Lower lobe of right lung (tissue), 2 donors: ENCODE measurements at regions not wholly inside any gene's neighbourhood (a gene's known extent, or its start where the extent isn't known, plus 50 kb on each side); places are given as distances from the start of the nearest gene placed in this dataset.
A peak's percentile ranks its signal among the peaks of the same experiment; 100 is the strongest.

Source experiments
- ATAC-seq, 2 donors: fragments of 200-7000 bp; cut with Tn5 transposase; one replicate each; pipeline ENCODE4 v1.9.1; 2020 to 2022; ENCODE audit warnings: mild to moderate bottlenecking in 2 of 2, moderate library complexity in 2 of 2
- DNase-seq: peaks from one replicate; pipeline ENCODE4 v3.0.0-alpha.2; 2020
- H3K27ac ChIP-seq: fragments of 200-600 bp; one replicate; pipeline ENCODE4 v1.8.0; 2022
- H3K27me3 ChIP-seq: fragments of 200-600 bp; one replicate; pipeline ENCODE4 v1.8.0; 2022; ENCODE audit warnings: low read depth
- H3K36me3 ChIP-seq: fragments of 200-600 bp; one replicate; pipeline ENCODE4 v1.8.0; 2022; ENCODE audit warnings: mild to moderate bottlenecking
- H3K4me1 ChIP-seq: fragments of 200-600 bp; one replicate; pipeline ENCODE4 v1.8.0; 2022
- H3K4me3 ChIP-seq: fragments of 200-600 bp; one replicate; pipeline ENCODE4 v1.8.0; 2022; ENCODE audit warnings: mild to moderate bottlenecking
- H3K9me3 ChIP-seq: fragments of 200-600 bp; one replicate; pipeline ENCODE4 v1.8.0; 2022
- intact Hi-C: fragments of 100-400 bp; cut with DNase I; formaldehyde crosslinking; loops from one replicate; pipeline ENCODE4 v1.11.0; 2022
- TF ChIP-seq, protein P1 (sequence below): fragments of 200-600 bp; IDR thresholded peaks from one replicate; pipeline ENCODE4 v1.8.0; 2022; ENCODE audit warnings: antibody characterized with exemption, mild to moderate bottlenecking
- donor health status: DM: no; HTN: yes; CAD: no; lungs with severe emphysema.

DNA sequence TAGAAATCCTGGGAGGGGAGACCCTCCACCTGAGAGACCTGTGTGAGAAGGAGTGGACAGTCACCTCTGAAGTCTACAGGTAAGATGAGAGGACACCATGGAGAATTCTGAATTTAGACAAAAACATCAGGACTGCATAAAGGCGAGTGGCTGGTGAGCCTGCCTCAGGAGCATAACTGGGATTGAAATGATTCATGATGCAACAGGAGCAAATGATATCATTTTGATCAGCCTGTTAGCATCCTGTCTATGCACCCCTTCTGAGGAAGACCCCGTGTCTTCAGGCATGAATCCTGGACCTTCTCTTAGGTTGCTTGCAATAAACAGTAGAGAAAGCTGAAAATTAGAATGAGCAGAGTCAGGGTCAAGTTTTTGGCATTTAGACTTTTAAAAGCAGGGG, 245.8 kb downstream of the ETAA1 start:
- Histone ChIP-seq H3K9me3 (no peaks in the 10 kb centered on the region), H3K4me3 (no peak overlapping the region), H3K27me3 (no peaks in the 10 kb centered on the region), H3K4me1 (no peaks in the 10 kb centered on the region), H3K27ac (no peak overlapping the region), H3K36me3 (no peaks in the 10 kb centered on the region)
- DNase-seq (no peak), ATAC-seq (no peak)
- intact Hi-C loops, result no loop called here
- TF ChIP-seq, protein P1, sequence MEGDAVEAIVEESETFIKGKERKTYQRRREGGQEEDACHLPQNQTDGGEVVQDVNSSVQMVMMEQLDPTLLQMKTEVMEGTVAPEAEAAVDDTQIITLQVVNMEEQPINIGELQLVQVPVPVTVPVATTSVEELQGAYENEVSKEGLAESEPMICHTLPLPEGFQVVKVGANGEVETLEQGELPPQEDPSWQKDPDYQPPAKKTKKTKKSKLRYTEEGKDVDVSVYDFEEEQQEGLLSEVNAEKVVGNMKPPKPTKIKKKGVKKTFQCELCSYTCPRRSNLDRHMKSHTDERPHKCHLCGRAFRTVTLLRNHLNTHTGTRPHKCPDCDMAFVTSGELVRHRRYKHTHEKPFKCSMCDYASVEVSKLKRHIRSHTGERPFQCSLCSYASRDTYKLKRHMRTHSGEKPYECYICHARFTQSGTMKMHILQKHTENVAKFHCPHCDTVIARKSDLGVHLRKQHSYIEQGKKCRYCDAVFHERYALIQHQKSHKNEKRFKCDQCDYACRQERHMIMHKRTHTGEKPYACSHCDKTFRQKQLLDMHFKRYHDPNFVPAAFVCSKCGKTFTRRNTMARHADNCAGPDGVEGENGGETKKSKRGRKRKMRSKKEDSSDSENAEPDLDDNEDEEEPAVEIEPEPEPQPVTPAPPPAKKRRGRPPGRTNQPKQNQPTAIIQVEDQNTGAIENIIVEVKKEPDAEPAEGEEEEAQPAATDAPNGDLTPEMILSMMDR, result no peak

DNA sequence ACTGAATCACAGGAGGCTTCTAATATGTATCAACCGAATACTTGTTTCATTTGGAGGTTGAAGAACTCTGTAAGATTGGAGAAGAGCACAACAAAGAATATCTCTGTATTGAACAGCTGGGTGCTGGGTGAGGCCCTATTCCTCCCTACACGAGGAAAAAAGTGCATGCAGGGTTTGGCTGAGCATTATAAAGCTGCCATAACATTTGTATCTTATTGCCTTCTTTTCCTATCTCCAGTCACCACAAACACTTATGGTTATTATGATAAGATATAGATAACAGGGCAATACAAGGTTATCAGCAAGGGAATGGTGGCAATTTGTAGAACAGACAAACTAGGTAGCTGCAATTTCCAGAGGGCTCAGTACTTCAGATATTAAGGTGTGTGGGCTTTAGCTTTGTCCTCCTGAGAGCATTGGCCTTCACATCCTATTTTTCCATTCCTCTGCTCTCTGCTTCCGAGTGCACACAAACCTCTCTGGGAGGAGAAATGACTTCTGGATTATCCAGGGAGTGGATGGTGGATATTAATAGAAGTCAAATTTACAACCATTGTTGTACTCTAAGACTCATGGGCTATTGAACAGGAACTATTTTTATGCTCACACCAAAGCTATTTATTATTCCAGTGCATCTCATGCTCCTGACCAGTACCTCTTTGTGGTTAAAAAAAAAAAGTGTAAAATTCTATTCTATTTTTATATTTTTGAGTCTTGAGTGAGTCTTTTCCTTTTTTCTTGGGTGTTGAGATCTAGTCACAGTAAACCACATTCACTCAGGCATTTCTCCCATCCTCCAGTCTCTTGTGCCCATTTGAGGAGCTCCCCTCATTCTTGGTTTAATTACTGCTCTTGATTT, 248.4 kb downstream of the ETAA1 start:
- intact Hi-C loops, result no loop called here
- ATAC-seq, result no peak
- DNase-seq, result no peak
- no peaks in the 10 kb centered on the region for H3K36me3 ChIP-seq
- no peak overlapping the region for H3K4me3 ChIP-seq
- H3K27me3 ChIP-seq, result no peaks in the 10 kb centered on the region
- H3K27ac ChIP-seq, result no peak overlapping the region
- H3K4me1 ChIP-seq, result peaks cover 9% of the 10 kb centered on the region
- TF ChIP-seq, protein P1, result no peak
- H3K9me3 ChIP-seq, result no peaks in the 10 kb centered on the region

DNA sequence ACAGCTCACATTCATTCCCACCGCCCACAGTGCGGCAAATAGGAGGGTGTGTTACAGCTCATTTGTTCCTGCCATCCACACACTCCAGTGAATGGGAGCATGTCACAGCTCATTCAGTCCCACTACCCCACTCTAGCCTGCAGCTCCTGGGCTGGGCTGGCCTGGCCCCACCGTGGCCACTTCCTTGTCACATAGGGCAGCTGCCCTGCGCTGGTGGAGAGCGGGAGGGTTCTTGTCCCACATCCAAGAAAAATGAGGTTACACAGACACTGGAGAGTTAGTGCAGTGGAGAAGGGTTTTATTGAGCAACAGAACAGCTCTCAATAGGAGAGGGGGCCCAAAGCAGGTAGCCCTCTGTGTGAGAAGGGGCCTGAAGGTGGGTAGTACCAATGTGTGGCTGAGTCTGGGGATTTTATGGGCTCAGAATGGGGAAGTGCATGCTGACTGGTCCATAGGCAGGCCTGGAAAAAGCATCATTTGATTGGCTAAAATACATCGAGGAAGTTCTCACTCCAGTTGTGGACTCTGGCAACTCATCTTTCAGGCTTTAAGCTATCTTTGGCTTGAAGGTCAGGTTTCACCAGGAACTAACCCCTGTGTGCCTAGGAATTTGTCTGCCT, 249.7 kb downstream of the ETAA1 start:
- H3K36me3 ChIP-seq, result no peaks in the 10 kb centered on the region
- ATAC-seq (no peak), DNase-seq (no peak)
- no peak overlapping the region for H3K4me3 ChIP-seq
- intact Hi-C loops, result no loop called here
- TF ChIP-seq, protein P1, result no peak
- no peaks in the 10 kb centered on the region for H3K9me3 ChIP-seq
- peaks cover 17% of the 10 kb centered on the region for H3K4me1 ChIP-seq
- H3K27me3 ChIP-seq, result no peaks in the 10 kb centered on the region
- H3K27ac ChIP-seq, result no peak overlapping the region

DNA sequence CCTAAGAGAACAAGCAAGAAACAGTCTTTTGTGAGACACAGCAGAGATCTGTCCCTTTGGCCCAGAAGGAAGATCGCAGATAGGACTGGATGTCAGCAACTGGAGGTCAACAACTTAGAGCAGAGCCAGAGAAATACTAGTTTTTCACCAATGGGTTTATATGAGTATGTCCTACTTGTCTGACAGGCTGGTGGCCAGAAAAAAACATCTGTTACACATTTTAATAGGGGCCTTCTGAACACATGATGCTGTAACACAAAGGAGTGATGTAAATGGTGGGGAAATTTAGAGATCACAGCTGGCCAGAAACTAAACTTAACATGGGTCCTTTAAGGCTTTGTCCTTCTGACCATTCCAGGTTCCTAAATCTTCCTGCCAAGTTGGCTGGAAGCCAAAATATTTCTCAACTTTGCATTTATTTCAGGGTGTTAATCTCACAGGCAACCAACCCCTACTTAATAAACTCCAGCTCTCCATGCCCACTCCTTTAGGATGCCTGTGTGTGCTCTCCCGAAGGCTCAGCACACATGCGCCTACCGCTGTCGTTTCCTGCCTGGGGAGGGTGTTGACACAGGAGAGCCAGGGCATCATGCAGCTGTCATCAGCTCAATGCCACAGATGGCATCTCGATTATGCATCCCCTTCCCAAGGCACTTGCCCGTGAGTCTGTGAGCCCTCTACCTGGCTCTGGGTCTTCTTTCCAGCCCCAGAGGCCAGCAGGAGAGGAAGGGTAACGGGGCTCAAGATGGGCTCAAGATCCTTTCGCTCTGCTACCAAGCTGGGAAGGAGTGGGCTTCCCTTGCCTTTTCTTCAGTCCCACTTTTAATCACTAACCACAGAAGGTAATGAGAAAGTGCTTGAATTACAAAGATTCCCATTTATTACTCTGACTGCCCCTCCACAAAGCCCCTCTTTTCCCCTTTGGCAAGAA, 252.5 kb downstream of the ETAA1 start:
- no peaks in the 10 kb centered on the region for H3K9me3 ChIP-seq
- H3K36me3 ChIP-seq, result no peaks in the 10 kb centered on the region
- peak; percentile 63 to 76 for ATAC-seq
- no peaks in the 10 kb centered on the region for H3K27me3 ChIP-seq
- TF ChIP-seq, protein P1, result no peak
- DNase-seq, result no peak
- no peak overlapping the region for H3K4me3 ChIP-seq
- H3K27ac ChIP-seq, result peak overlapping the region; percentile 62
- peaks cover 17% of the 10 kb centered on the region for H3K4me1 ChIP-seq
- intact Hi-C loops, result no loop called here

DNA sequence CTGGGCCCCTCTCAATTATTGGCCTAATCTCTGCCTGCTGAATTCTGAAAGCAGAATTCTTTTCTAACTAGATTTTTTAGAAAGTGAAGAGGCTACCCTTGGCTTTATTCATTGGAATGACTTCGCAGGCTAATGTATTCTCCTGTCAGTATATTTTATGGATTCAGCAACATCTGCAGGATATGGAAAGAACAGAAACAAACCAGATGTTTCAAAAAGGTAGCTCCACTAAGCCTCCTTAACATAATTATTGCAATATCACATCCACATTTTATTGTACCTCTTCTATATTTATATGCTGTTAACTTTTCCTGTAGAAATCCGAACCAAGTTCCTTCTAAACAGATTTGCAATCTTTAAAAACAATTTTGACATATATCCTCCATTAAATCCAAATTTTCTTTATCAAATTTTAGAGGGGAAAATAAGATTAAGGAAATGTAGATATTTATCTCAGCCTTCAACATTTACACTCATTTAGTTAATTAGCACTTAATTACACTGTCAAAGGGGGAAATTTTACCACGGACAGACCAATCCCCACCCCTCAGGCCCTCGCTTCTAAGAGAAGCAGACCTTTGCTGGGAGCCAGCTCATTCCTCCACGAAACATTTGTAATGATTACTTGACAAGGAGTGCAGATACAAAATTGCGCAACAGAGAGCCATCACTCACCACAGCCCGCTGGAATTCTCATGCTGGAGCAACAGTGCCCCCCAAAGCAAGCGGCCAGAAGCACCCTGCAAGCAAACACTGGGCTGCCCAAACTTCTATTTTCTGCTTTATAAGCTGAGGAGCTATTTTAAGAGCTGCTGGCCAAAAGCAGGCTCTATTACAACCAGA, 253.4 kb downstream of the ETAA1 start:
- no peaks in the 10 kb centered on the region for H3K27me3 ChIP-seq
- DNase-seq (peak; percentile 63), ATAC-seq (peak; percentile 85 to 88)
- TF ChIP-seq, protein P1, result peak; percentile 61
- H3K36me3 ChIP-seq, result no peaks in the 10 kb centered on the region
- H3K9me3 ChIP-seq, result no peaks in the 10 kb centered on the region
- intact Hi-C loops, result no loop called here
- peaks cover 17% of the 10 kb centered on the region for H3K4me1 ChIP-seq
- H3K4me3 ChIP-seq, result no peak overlapping the region
- H3K27ac ChIP-seq, result peak overlapping the region; percentile 62
